ENCODE measurements at regions not wholly inside any gene's neighbourhood (a gene's known extent, or its start where the extent isn't known, plus 50 kb on each side); places are given as distances from the start of the nearest gene placed in this dataset.

GRCh38 chr4:186887752-186888151 is 164.1 kb upstream of the FAT1 start:
- Histone ChIP-seq H3K36me3 (ENCODE audit: insufficient read depth, low read length) (no peaks in the 10 kb centered on the region), H3K4me1 (ENCODE audit: insufficient read depth, low read length) (no peaks in the 10 kb centered on the region), H3K4me2 (ENCODE audit: insufficient read depth, low read length) (no peak overlapping the region)

DNA sequence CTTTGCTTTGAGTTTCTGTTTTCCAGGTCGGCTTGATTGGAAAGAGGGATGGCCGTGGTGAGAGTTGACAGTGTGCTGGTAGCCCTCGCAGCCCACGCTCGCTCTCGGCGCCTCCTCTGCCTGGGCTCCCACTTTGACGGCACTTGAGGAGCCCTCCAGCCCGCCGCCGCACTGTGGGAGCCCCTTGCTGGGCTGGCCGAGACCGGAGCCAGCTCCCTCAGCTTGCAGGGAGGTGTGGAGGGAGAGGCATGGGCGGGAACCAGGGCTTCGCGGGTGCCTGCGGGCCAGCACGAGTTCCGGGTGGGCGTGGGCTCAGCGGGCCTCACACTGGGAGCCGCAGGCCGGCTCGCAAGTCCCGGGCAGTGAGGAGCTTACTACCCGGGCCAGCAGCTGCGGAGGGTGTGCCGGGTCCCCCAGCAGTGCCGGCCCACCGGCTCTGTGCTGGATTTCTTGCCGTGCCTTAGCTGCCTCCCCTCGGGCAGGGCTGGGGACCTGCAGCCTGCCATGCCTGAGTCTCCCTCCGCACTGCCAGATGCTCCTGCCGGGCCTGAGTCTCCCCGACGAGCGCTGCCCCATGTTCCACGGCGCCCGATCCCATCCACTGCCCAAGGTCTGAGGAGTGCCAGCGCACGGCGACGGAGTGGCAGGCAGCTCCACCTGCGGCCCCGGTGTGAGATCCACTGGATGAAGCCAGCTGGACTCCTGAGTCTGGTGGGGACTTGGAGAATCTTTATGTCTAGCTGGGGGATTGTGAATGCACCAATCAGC is 166.4 kb upstream of the FAT1 start:
- no peak for DNase-seq (ENCODE audit: insufficient read length, low spot score, missing footprints)
- Histone ChIP-seq H4K20me1 (ENCODE audit: insufficient read depth, low read length) (no peaks in the 10 kb centered on the region), H3K4me1 (ENCODE audit: insufficient read depth, low read length) (no peaks in the 10 kb centered on the region), H3K9me3 (ENCODE audit: low read depth, low read length) (no peaks in the 10 kb centered on the region), H3K79me2 (ENCODE audit: insufficient read depth, low read length) (no peaks in the 10 kb centered on the region), H3K4me2 (ENCODE audit: insufficient read depth, low read length) (no peak overlapping the region), H2AFZ (ENCODE audit: low read length) (no peak overlapping the region), H3K27me3 (ENCODE audit: insufficient read depth, low read length) (no peaks in the 10 kb centered on the region), H3K36me3 (ENCODE audit: insufficient read depth, low read length) (no peaks in the 10 kb centered on the region), H3K27ac (ENCODE audit: low read depth, low read length) (no peak overlapping the region), H3K4me3 (ENCODE audit: insufficient read depth, low read length) (no peak overlapping the region)
- TF ChIP-seq, protein P1, sequence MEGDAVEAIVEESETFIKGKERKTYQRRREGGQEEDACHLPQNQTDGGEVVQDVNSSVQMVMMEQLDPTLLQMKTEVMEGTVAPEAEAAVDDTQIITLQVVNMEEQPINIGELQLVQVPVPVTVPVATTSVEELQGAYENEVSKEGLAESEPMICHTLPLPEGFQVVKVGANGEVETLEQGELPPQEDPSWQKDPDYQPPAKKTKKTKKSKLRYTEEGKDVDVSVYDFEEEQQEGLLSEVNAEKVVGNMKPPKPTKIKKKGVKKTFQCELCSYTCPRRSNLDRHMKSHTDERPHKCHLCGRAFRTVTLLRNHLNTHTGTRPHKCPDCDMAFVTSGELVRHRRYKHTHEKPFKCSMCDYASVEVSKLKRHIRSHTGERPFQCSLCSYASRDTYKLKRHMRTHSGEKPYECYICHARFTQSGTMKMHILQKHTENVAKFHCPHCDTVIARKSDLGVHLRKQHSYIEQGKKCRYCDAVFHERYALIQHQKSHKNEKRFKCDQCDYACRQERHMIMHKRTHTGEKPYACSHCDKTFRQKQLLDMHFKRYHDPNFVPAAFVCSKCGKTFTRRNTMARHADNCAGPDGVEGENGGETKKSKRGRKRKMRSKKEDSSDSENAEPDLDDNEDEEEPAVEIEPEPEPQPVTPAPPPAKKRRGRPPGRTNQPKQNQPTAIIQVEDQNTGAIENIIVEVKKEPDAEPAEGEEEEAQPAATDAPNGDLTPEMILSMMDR (IDR thresholded peaks at IDR 0.05; ENCODE audit: extremely low read depth, low read depth, low read length) = no peak

More at GRCh38 chr4:186887752-186888151, 164.1 kb upstream of the FAT1 start:
- Histone ChIP-seq H3K4me3 (ENCODE audit: insufficient read depth, low read length) (no peak overlapping the region), H3K79me2 (ENCODE audit: insufficient read depth, low read length) (no peaks in the 10 kb centered on the region), H2AFZ (ENCODE audit: low read length) (no peak overlapping the region), H3K27me3 (ENCODE audit: insufficient read depth, low read length) (no peaks in the 10 kb centered on the region), H3K9me3 (ENCODE audit: low read depth, low read length) (no peaks in the 10 kb centered on the region), H4K20me1 (ENCODE audit: insufficient read depth, low read length) (no peaks in the 10 kb centered on the region), H3K27ac (ENCODE audit: low read depth, low read length) (no peak overlapping the region)
- no peak for DNase-seq (ENCODE audit: insufficient read length, low spot score, missing footprints)
- TF ChIP-seq, protein P1 (IDR thresholded peaks at IDR 0.05; ENCODE audit: extremely low read depth, low read depth, low read length) = no peak

DNA sequence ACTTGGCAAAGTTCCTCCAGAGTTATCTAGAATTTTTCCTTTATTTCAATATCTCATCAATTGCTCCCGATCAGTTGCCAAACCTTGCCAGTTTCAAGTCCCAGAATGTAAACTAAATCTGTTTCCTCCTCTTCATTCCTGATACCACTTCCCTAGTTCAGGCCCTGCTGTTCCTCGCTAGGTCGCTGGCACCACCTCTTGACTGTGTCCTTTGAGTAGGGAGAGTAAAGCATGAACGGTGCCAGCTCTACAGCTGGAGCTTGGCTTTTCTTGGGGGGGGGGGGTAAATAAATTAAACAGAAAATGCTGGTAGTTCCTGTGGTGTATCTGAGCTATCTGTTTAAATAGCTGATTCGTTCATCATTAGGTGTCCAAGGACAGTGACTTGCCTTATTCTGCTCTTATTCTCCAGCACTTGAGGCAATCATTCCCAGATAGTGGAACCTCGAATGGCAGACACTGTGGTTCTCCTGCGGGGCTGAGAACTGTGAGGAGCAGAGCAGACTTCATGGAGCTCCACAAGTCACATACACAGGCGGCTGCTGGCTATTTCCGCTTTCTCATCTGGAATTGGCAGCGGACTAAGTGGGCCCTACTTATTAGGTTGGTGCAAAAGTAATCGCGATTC is 168.3 kb upstream of the FAT1 start:
- Histone ChIP-seq H2AFZ (ENCODE audit: low read length) (no peak overlapping the region), H3K27ac (ENCODE audit: low read depth, low read length) (no peak overlapping the region), H3K4me3 (ENCODE audit: insufficient read depth, low read length) (no peak overlapping the region), H3K79me2 (ENCODE audit: insufficient read depth, low read length) (no peaks in the 10 kb centered on the region), H3K4me2 (ENCODE audit: insufficient read depth, low read length) (no peak overlapping the region), H3K27me3 (ENCODE audit: insufficient read depth, low read length) (no peaks in the 10 kb centered on the region), H3K36me3 (ENCODE audit: insufficient read depth, low read length) (no peaks in the 10 kb centered on the region), H3K9me3 (ENCODE audit: low read depth, low read length) (no peaks in the 10 kb centered on the region), H4K20me1 (ENCODE audit: insufficient read depth, low read length) (no peaks in the 10 kb centered on the region), H3K4me1 (ENCODE audit: insufficient read depth, low read length) (no peaks in the 10 kb centered on the region)
- TF ChIP-seq, protein P1 (IDR thresholded peaks at IDR 0.05; ENCODE audit: extremely low read depth, low read depth, low read length) = no peak
- DNase-seq (ENCODE audit: insufficient read length, low spot score, missing footprints) = no peak

DNA sequence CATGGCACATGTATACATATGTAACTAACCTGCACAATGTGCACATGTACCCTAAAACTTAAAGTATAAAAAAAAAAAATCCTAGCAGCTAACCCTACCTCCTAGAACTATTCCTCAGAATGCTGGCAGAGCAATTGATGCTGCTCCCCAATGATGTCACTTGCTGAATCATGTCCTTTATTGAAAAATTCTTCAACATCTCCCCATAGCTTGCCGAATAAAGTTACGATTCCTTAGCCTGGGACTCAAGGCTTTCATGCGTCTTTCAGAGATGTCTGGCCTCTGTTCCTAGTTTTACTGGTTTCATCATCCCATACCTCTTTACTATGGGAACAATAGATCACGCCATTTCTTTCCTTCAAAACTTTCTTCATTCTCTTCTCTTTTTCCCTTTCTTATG is 174.7 kb upstream of the FAT1 start:
- no peak overlapping the region for H3K4me3 ChIP-seq (ENCODE audit: insufficient read depth, low read length)
- no peak overlapping the region for H3K4me2 ChIP-seq (ENCODE audit: insufficient read depth, low read length)
- H3K27ac ChIP-seq (ENCODE audit: low read depth, low read length) = no peak overlapping the region
- peaks cover 20% of the 10 kb centered on the region for H3K4me1 ChIP-seq (ENCODE audit: insufficient read depth, low read length)
- TF ChIP-seq, protein P1 (IDR thresholded peaks at IDR 0.05; ENCODE audit: extremely low read depth, low read depth, low read length) = no peak
- H3K79me2 ChIP-seq (ENCODE audit: insufficient read depth, low read length) = no peaks in the 10 kb centered on the region
- H3K9me3 ChIP-seq (ENCODE audit: low read depth, low read length) = no peaks in the 10 kb centered on the region
- no peak overlapping the region for H2AFZ ChIP-seq (ENCODE audit: low read length)
- H3K27me3 ChIP-seq (ENCODE audit: insufficient read depth, low read length) = no peaks in the 10 kb centered on the region
- H3K36me3 ChIP-seq (ENCODE audit: insufficient read depth, low read length) = no peaks in the 10 kb centered on the region
- DNase-seq (ENCODE audit: insufficient read length, low spot score, missing footprints) = peak; percentile 58
- H4K20me1 ChIP-seq (ENCODE audit: insufficient read depth, low read length) = no peaks in the 10 kb centered on the region
